RPMI7951 (cell line): ENCODE measurements at regions not wholly inside any gene's neighbourhood (a gene's known extent, or its start where the extent isn't known, plus 50 kb on each side); places are given as distances from the start of the nearest gene placed in this dataset.

Source experiments
- DNase-seq: peaks from one replicate; pipeline ENCODE4 v3.0.0-alpha.2; 2012; ENCODE audit warnings: low read depth

- DNase-seq = no peak
Observed at GRCh38 chr10:90321132-90321816, 536.6 kb downstream of the HTR7 start.

DNA sequence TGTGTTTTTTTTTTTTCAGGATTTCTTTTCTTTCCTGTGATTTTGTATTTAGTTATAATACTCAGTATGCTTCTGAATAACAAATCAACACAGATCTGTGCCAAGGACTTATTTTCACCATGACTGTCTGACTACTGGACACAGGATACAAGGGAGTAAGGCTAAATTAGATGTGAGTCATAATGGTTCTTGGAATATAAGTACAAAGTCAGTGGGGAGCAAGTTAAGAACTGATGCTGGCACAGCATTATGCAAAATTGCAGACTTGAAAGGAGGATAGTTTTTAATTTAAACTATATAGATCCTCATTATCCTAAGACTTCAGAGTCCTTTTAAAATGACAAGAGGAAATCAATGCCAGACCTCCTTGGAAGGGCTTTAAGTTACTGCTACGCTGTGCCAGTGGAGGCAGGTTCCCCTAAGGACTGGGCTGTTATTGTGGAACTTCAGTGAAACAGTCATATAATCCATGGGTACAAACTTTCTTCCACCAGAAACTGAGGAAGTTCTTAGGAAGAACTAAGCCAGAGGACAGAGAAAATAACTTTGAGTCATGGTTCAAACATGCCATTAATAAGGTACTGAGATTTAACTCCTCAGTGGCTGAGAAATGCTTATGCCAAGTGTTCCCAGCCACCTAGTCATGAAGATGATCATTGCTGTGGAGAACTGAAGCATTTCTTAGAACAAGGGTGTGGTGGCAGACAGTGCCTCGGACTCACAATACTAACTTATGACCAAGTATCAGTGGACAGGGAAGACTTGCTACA lies 531.2 kb downstream of the HTR7 start:
- peak; percentile 68 for DNase-seq

GRCh38 chr10:90327611-90328010 lies 530.2 kb downstream of the HTR7 start:
- no peak for DNase-seq

- DNase-seq = no peak
Observed at GRCh38 chr10:90328459-90328858, 529.4 kb downstream of the HTR7 start.

DNA sequence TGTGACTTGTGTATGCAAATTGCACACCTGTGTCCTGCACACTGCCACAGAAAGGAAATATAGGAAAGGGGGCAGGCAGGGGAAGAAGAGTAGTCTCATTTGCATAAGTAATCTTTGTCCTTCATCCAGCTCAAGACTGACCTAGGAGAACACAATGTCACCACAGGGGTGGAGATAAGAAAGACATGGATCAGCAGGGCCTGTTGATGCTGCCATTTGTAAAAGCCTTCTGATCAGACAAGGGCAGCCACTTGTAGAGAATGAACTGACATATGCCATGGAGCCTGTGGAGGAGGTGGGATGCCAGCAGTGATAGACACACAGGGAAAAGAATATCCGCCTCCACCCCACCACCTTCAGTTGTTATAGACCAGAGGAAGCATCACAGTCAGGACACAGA lies 528.9 kb downstream of the HTR7 start:
- DNase-seq = no peak

DNA sequence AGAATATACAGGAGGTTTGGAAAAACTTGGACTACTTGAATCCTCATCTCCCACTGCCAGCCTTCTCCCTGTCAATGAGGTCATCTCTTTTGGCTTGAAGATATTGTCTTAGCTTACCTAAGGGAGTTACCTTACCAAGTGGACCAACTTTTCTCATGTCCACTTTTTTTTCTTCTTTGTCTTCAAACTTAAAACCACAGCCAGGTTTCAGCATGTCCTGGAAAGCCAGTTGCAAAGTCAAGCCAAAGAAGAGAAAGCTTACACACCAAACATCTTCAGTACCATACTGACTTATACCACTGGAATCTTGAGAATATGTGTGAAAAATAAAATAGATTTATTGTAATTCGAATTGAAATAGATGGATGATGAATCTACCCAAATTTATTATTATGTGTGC lies 520.5 kb downstream of the HTR7 start:
- DNase-seq = no peak

GRCh38 chr10:90342480-90342879 lies 515.4 kb downstream of the HTR7 start:
- no peak for DNase-seq

DNA sequence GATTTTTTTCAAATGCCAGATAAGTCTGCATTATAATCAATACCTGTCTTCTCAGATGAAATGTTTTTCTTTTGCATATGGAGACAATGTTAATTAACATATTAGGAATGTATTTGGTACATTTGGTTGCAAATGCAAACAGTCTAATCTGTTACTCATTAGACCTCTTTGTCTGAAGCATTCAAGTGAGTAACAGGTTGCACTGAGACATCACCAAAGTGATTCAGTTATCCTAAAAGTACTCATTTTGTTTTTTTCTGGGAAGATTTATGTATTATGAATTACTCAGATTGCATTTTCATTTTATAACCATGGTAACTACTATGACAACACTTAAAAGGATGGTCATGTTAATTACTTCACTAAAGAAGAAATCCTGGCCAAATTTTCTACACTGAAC lies 513.6 kb downstream of the HTR7 start:
- DNase-seq = no peak

GRCh38 chr10:90347239-90347638 lies 510.6 kb downstream of the HTR7 start:
- no peak for DNase-seq

GRCh38 chr10:90350122-90350521 lies 507.7 kb downstream of the HTR7 start:
- no peak for DNase-seq

DNA sequence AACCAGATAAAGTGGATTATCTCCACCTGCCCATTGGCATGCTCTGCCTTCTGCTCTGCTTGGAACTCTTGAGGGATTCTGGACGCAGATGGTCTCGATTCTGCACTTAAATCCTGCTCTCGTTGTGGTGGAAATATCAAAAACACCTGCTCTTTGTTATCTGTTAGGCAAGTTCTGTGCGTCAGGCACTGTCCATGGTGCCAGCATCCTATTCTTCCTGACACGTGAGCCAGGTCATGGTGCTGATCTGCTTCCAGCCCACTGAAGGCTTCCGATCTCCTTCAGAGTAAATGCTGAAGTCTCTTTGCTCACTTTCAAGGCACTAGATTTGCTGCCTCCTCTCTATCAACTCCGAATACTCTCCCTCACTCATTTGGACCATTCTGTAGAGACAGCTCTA lies 505.6 kb downstream of the HTR7 start:
- peak; percentile 29 for DNase-seq

DNA sequence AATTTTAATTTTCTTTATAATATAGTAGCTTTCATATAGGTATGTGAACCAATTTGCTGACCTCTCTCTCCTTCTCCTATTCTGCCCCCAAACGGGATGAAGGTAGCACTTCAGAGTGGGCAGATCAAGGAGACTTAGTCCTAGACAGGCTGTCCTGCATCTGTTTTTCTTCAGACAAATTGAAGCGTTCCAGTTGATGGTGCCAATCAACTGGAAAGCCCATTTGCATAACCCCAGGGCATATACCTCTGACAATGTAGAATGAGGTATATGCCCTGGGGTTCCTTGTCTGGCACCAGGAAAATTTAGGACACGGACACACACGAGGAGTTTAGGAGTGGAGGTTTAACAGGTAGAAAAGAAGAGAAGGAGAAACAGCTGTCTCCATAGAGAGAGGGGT lies 502.9 kb downstream of the HTR7 start:
- DNase-seq = no peak

DNA sequence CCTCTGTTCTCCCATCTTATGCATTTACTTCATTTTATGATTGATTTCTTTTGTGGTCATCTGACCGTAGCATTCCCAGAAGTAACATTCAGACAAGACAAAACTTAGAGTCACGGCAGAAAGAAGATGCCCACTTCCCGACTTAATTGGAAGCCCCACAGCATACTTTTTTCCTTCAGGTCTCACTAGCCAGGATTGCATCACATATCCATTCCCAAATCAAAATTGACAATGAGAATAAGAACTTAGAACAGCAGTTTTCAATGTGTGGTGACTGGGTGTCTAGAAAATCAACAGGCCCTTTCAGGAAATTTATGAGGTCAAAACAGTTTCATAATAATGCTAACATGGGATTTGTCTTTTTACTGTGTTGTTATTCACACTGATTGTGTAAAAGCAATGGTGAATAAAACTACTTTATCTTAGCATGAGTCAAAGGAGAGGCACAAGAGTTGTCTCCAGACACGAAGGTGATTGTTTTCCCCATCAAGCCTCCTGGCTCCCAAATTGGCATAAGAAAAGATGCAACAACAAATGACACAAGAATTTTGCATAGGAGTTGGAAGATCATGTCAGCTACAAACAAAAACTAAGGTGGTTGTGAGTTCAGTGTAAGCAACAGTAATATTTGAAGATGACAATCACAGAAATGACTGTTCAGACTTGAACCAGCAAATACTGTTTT lies 493.9 kb downstream of the HTR7 start:
- no peak for DNase-seq

DNA sequence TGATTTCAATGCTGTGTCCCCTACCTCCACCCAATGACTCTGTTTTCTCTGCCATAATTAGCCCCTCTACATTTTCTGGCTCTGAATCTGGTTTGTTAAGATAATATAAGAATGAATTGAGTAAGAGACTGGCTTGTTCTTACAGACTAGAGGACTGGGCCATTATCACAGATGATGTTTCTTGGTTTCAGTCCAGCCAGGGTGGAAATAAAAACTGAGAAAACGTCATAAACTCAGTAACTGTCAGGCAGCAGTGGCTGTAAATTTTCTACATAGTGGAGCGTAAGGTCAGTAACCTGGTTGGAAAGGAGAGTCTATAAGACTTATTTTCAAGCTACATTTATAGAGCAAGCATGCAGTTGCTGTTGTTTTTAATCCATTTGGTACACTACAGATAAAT lies 485.4 kb downstream of the HTR7 start:
- DNase-seq = no peak

DNA sequence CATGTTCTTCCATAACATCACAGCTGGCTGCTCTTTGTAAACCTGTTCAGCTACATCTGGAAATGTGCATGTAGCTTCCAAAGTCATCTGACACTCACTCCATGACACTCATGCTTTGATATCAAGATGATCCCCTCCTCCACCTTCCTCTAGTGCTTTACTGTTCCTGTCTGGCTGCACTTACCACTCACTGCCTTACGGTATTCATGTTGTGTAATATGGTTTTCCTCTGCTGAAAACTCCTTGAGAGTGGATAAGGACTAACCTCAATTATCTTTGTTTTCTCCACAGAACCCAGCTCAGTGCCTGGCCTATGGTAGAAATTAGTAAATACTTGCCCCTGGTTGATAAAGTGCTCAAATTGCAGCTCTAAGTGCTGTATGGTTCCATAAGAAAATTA lies 483.9 kb downstream of the HTR7 start:
- no peak for DNase-seq

DNA sequence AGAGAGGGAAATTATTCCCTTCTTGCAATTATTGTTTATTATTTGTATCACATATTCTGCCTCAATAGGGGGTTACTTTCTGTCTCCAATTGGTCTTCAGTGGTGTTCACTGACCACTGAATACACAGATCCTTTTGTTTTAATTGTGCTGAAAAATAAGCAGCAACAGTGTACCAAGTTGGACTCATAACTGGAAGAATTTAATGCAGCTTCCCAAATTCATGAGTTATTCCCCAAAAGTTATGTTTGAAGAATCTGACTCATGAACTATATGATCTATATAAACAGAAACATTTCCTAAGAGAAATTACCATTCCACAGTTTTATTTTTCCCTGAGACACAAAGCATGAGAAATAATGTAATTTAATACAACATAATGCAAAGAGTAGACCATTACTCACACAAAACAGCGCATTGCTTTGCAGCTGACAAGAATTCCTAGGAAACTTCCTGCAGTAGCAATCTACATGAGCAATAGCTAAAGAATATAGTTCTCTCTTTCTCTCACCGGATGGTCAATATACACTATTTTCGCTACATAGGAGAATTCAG lies 479.2 kb downstream of the HTR7 start:
- no peak for DNase-seq

- no peak for DNase-seq
Observed at GRCh38 chr10:90381468-90381867, 476.4 kb downstream of the HTR7 start.

- no peak for DNase-seq
Observed at GRCh38 chr10:90389876-90390275, 468.0 kb downstream of the HTR7 start.

GRCh38 chr10:90394311-90394710 lies 463.5 kb downstream of the HTR7 start:
- DNase-seq = no peak

DNA sequence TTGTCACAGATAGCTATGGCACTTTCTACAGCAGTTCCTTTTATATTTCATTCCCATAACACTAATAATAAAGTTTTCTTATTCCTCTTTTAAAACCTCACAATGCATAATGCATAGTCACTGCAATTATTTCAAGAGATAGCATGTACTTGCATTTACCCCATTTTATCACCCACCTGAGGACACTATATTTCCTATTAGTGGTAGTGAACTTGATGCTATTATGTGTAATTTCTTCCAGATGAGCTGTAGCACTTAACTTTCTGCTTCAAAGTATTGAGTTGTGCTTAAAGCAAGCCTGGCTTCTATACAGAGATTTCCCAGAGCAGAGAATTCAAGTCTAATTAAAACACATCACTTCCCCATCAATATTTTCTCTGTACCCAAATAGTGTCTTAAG lies 461.1 kb downstream of the HTR7 start:
- no peak for DNase-seq

GRCh38 chr10:90398566-90398965 lies 459.3 kb downstream of the HTR7 start:
- DNase-seq = peak; percentile 48

DNA sequence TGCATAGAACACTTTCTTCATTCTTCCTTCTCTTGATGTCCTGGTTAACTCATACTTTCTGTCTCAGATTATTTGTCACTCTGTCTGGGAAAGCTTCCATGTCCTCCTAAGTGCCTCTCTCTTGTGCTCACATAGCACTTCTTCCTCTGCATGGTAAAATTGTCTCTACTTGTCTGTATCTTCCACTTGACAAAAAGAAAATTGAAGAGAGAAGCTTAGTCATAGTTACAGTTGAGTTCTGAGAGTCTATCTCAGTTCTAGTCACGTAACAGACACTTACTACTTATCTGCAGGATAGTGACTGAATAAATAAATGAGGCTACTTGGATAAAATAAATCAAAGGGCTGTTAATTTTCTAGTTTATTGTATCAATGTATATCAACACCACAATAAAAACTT lies 458.1 kb downstream of the HTR7 start:
- no peak for DNase-seq
